Duodenal mucosa (tissue), 2 donors: ENCODE measurements at regions not wholly inside any gene's neighbourhood (a gene's known extent, or its start where the extent isn't known, plus 50 kb on each side); places are given as distances from the start of the nearest gene placed in this dataset.

Experiments used
- H3K27ac ChIP-seq: one replicate; pipeline ENCODE4 v1.7.0; 2013; ENCODE audit warnings: low read depth, low read length
- H3K27me3 ChIP-seq, 2 donors: one replicate each; pipeline ENCODE4 v1.7.0; 2013; ENCODE audit warnings: low read length in 2 of 2, control low read depth in 1 of 2; ENCODE audit not compliant: insufficient read depth in 2 of 2, control insufficient read depth in 1 of 2
- H3K36me3 ChIP-seq, 2 donors: one replicate each; pipeline ENCODE4 v1.7.0; 2013; ENCODE audit warnings: low read length in 2 of 2, control low read depth in 1 of 2; ENCODE audit not compliant: insufficient read depth in 2 of 2, control insufficient read depth in 1 of 2
- H3K4me1 ChIP-seq, 2 donors: one replicate each; pipeline ENCODE4 v1.7.0; 2013; ENCODE audit warnings: low read length in 2 of 2, control low read depth in 1 of 2; ENCODE audit not compliant: insufficient read depth in 2 of 2, control insufficient read depth in 1 of 2
- H3K4me3 ChIP-seq, 2 donors: one replicate each; pipeline ENCODE4 v1.7.0; 2013; ENCODE audit warnings: low read length in 2 of 2, low read depth in 1 of 2
- H3K9ac ChIP-seq, 2 donors: one replicate each; pipeline ENCODE4 v1.7.0; 2013; ENCODE audit warnings: low read length in 2 of 2, low read depth in 1 of 2
- H3K9me3 ChIP-seq, 2 donors: one replicate each; pipeline ENCODE4 v1.7.0; 2013; ENCODE audit warnings: low read length in 2 of 2, control low read depth in 1 of 2; ENCODE audit not compliant: control insufficient read depth in 1 of 2

DNA sequence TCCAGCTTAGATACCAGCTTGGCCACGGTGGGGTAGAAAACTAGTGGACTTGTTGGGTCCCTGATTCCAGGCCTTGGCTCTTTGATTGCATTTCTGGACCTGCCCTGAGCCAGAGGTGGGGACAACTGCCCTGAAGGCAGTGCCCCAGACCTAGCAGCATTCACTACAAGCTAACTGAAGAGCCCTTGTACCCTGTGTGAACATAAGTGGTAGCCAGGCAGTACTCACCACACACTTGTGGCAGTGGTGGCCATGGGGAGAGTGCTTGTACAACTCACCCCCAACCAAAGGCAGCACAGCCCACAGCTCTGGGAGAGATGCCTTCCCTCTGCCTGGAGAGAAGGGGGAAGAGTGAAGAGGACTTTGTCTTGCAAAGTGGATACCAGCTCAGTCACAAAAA is 177.3 kb upstream of the NAALADL2 start:
- no peak overlapping the region for H3K27ac ChIP-seq
- no peaks in the 10 kb centered on the region for H3K4me1 ChIP-seq
- H3K9me3 ChIP-seq, result no peaks in the 10 kb centered on the region
- no peaks in the 10 kb centered on the region for H3K27me3 ChIP-seq
- H3K36me3 ChIP-seq, result no peaks in the 10 kb centered on the region
- H3K4me3 ChIP-seq, result no peak overlapping the region
- no peak overlapping the region for H3K9ac ChIP-seq

DNA sequence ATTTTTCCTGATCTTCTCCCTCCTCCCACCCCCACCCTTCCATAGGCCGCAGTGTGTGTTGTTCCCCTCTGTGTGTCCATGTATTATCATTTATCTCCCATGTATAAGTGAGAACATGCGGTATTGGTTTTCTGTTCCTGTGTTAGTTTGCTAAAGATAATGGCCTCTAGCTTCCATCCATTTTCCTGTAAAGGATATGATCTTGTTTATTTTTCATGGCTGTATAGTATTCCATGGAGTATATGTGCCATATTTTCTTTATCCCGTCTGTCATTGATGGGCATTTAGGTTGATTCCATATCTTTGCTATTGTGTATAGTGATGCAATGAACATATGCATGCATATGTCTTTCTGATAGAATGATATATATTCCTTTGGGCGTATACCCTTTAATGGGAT is 173.3 kb upstream of the NAALADL2 start:
- Histone ChIP-seq H3K36me3 (no peaks in the 10 kb centered on the region), H3K9me3 (no peaks in the 10 kb centered on the region), H3K27me3 (no peaks in the 10 kb centered on the region), H3K4me1 (no peaks in the 10 kb centered on the region), H3K9ac (no peak overlapping the region), H3K27ac (no peak overlapping the region), H3K4me3 (no peak overlapping the region)

DNA sequence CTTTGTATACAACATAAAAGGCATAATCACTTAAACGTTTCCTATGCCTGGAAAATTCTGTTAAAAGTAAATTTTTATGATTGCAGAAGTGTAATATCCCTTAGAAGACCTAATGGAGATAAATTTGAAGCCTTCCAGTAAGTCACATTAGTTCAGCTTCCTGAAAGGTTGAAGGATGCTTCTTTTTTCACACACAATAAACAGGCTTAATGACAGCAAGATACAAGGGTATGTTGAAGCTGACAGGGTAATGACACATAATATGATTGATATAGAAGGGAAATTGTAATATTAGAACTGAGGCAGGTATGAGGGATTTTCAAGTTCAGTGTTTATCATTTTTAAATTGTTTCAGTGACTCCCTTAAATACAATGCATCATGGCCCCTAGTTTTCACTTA is 161.8 kb upstream of the NAALADL2 start:
- Histone ChIP-seq H3K9ac (no peak overlapping the region), H3K4me3 (no peak overlapping the region)

DNA sequence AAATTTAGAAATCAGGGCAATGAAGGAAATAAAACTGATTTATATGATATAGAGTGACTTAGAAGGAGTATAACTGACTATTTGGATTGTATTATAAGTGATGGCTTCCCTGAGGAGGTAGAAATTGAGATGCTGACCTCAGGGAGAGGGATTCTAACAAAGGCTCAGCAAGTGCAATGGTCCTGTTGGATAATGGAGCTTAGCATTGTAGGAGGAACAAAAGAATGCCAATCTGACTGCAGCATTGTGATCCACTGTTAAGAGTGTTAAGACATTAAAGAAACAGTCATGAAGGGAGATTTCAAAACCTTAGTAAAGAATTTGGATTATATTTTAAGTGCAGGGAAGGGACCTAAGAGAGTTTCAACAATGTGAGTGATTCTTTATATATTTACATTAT is 158.4 kb upstream of the NAALADL2 start:
- Histone ChIP-seq H3K4me1 (no peaks in the 10 kb centered on the region), H3K4me3 (no peak overlapping the region), H3K9me3 (no peaks in the 10 kb centered on the region), H3K9ac (no peak overlapping the region), H3K27me3 (no peaks in the 10 kb centered on the region), H3K27ac (no peak overlapping the region), H3K36me3 (no peaks in the 10 kb centered on the region)

More for the DNA sequence above, 161.8 kb upstream of the NAALADL2 start:
- Histone ChIP-seq H3K9me3 (no peaks in the 10 kb centered on the region), H3K4me1 (no peaks in the 10 kb centered on the region), H3K36me3 (no peaks in the 10 kb centered on the region), H3K27me3 (no peaks in the 10 kb centered on the region), H3K27ac (no peak overlapping the region)

DNA sequence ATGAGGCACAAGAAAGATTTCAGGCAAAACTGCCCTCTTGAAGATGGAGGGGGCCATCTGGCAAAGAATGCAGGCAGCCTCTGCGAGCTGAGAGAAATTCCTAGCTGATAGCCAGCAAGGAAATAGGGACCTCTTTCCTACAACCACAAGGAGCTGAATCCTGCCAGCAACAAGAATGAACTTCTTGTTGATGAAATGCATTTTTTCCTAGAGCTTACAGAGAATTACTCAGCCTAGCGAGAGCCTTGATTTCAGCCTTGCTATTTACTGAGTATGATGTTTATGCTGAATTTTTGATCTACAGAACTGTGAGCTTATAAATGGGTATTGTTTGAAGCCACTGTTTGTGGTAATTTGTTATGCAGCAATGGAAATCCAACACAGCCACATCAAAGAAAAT is 148.5 kb upstream of the NAALADL2 start:
- no peak overlapping the region for H3K4me3 ChIP-seq
- no peaks in the 10 kb centered on the region for H3K27me3 ChIP-seq
- no peaks in the 10 kb centered on the region for H3K36me3 ChIP-seq
- no peak overlapping the region for H3K27ac ChIP-seq
- H3K4me1 ChIP-seq, result no peaks in the 10 kb centered on the region
- H3K9ac ChIP-seq, result no peak overlapping the region
- H3K9me3 ChIP-seq, result no peaks in the 10 kb centered on the region

DNA sequence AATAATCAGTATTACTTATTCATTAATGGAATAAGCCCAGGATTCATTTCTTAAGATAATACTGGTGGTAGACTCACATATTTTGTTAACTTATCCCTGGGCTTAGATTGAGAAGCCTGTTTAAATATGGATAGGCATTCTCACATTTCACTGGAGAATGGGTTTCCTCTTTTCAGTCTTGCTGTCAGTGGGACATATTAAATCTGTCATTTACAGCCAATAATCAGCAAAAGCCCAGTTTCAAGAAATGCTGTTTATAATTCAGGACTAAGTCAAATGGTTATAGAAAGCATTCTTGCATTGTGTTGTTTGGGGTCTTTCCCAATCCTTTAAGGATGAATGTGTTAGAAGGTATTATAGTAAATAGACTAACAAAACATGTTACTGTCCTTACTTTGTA is 143.7 kb upstream of the NAALADL2 start:
- Histone ChIP-seq H3K4me3 (no peak overlapping the region), H3K9ac (no peak overlapping the region), H3K27ac (no peak overlapping the region), H3K4me1 (no peaks in the 10 kb centered on the region), H3K36me3 (no peaks in the 10 kb centered on the region), H3K27me3 (no peaks in the 10 kb centered on the region), H3K9me3 (no peaks in the 10 kb centered on the region)

DNA sequence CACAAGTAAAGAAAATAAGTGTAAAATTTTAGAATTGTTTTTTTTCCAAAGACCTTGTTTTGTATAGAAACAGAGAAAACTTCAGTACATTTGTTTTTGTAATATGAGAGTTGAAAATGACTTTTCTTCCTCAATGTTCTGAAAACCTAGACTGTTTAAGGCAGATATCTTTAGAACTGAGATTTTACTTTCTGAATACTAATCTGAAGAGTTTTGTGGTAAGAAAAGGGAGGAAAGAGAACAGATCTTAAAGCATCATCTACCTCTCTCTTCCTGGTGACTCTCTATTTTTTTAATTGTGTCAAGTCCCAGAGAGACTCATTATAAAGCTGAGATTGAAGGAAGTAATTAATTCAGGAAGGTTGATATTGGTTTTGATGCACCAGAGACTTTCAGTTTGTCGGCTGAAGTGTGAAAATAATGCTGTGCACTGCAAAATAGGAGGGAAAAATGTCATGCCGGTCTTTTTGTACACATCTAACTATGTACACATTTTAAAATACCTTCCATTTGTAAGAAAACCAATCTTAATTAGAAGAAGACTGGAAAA is 142.1 kb upstream of the NAALADL2 start:
- Histone ChIP-seq H3K27ac (no peak overlapping the region), H3K4me1 (no peaks in the 10 kb centered on the region), H3K27me3 (no peaks in the 10 kb centered on the region), H3K9ac (no peak overlapping the region), H3K4me3 (no peak overlapping the region), H3K9me3 (no peaks in the 10 kb centered on the region), H3K36me3 (no peaks in the 10 kb centered on the region)

DNA sequence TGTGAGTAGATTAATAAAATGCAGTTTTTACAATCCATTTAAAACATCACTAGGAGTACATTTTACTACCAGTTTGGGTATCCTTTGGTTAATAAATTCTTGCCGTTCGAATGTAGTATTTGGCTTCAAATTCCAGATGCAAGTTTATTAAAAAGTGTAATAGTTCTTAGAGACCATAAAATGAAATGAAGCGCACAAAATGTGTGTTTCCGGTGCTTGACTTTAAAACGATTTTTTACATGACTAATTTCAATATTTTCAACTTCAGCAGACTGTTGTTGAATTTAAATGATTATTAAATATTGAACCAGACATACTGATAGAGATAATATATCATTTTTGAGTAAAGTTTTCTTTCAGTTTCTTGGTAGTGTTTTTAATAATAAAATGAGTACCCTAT is 138.4 kb upstream of the NAALADL2 start:
- Histone ChIP-seq H3K4me3 (no peak overlapping the region), H3K27me3 (no peaks in the 10 kb centered on the region), H3K36me3 (no peaks in the 10 kb centered on the region), H3K27ac (no peak overlapping the region), H3K4me1 (no peaks in the 10 kb centered on the region), H3K9ac (no peak overlapping the region), H3K9me3 (no peaks in the 10 kb centered on the region)

DNA sequence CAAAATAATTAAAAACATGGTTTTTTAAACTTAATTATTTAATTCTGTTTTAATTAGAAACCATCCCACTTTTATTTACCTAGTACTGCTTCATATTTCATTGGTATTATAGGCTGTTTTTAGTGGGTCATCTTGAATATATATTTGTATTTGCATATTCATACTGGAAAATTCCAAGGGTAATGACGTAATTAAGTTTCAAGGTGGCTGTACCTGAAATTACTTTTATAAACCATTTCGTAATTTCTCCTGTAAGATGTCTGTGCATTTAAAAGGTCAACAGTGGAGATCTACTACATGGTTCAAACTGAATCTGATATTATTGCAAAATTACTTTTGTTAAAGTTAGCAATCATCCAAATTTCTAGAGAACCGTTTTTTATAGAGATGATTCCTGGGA is 133.8 kb upstream of the NAALADL2 start:
- no peaks in the 10 kb centered on the region for H3K4me1 ChIP-seq
- H3K9me3 ChIP-seq, result no peaks in the 10 kb centered on the region
- H3K27ac ChIP-seq, result no peak overlapping the region
- H3K9ac ChIP-seq, result no peak overlapping the region
- H3K4me3 ChIP-seq, result no peak overlapping the region
- no peaks in the 10 kb centered on the region for H3K27me3 ChIP-seq
- H3K36me3 ChIP-seq, result no peaks in the 10 kb centered on the region

DNA sequence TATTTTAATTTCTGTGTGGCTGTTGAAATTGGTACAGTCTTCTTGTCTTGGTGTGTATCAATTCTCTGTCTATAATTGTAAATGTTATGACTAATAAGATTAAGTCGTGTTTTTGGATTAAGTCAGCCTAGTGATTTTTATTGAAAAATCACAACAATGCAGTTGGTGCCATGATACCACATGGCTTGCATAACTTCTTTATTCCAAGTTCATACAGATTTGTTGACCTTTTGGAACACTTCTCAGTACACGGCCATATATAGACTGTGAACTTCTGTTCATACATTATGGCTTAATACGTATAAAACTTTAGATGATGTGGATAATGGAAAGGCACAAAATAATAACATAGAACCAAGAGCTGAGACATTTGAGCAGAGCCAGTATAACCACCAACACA is 121.2 kb upstream of the NAALADL2 start:
- no peak overlapping the region for H3K9ac ChIP-seq
- no peaks in the 10 kb centered on the region for H3K36me3 ChIP-seq
- no peaks in the 10 kb centered on the region for H3K4me1 ChIP-seq
- no peaks in the 10 kb centered on the region for H3K27me3 ChIP-seq
- no peak overlapping the region for H3K4me3 ChIP-seq
- peaks cover 0 to 4% of the 10 kb centered on the region in 2 donors for H3K9me3 ChIP-seq
- H3K27ac ChIP-seq, result no peak overlapping the region

DNA sequence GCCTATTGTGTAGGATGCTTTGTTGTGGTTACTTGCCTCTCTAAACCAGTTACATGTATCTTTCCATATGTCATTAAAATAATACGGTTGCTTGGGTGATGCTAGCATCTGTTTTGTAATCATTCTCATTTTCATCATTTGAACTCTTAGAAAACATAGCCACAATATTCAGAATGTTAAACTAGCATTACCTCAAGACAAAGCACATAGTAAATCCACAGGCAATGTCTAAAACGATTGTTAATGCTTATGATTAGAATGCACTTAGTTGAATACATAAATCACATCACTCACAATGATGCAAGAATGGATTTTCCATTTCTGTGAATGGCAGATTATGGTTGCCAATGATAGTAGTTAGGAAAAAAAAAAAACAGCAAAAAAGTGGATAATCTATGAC is 110.0 kb upstream of the NAALADL2 start:
- Histone ChIP-seq H3K36me3 (no peaks in the 10 kb centered on the region), H3K27me3 (no peaks in the 10 kb centered on the region), H3K4me1 (no peaks in the 10 kb centered on the region), H3K9ac (no peak overlapping the region), H3K27ac (no peak overlapping the region), H3K4me3 (no peak overlapping the region), H3K9me3 (no peaks in the 10 kb centered on the region)
